Thoracic aorta (tissue), 2 donors: ENCODE measurements at regions not wholly inside any gene's neighbourhood (a gene's known extent, or its start where the extent isn't known, plus 50 kb on each side); places are given as distances from the start of the nearest gene placed in this dataset.

ENCODE experiments used
- ATAC-seq: fragments of 150-250 bp; one replicate; pipeline ENCODE4 v1.8.0; 2017; ENCODE audit warnings: low read depth; ENCODE audit not compliant: insufficient number of reproducible peaks, low FRiP score
- DNase-seq: peaks from one replicate; pipeline ENCODE4 v3.0.0-alpha.2; 2020; ENCODE audit warnings: low spot score
- H3K27ac ChIP-seq, 2 donors: fragments of 200-600 bp; sonication (generic); 1 replicate in 1 of 2; 2 replicates in 1 of 2; pipeline ENCODE4 v1.5.1; 2016; ENCODE audit warnings: mild to moderate bottlenecking in 2 of 2, moderate library complexity in 2 of 2
- H3K27me3 ChIP-seq: fragments of 200-600 bp; sonication (generic); replicated peaks from 2 replicates; pipeline ENCODE4 v1.6.0; 2016; ENCODE audit warnings: mild to moderate bottlenecking; ENCODE audit not compliant: insufficient read depth
- H3K36me3 ChIP-seq: fragments of 200-600 bp; sonication (generic); one replicate; pipeline ENCODE4 v1.5.1; 2016
- H3K4me1 ChIP-seq, 2 donors: fragments of 200-600 bp; sonication (generic); 1 replicate in 1 of 2; 2 replicates in 1 of 2; pipeline versions ENCODE4 v1.5.1 to v1.6.0; 2016; ENCODE audit warnings: low read depth in 2 of 2, mild to moderate bottlenecking in 1 of 2; ENCODE audit not compliant: control insufficient read depth in 1 of 2
- H3K4me3 ChIP-seq: fragments of 200-600 bp; sonication (generic); 2 replicates; pipeline ENCODE4 v1.5.1; 2016; ENCODE audit warnings: mild to moderate bottlenecking
- H3K9me3 ChIP-seq: fragments of 200-600 bp; sonication (generic); 2 replicates; pipeline ENCODE4 v1.5.1; 2016
- CTCF ChIP-seq: fragments of 200-600 bp; sonication (generic); IDR thresholded peaks from one replicate; pipeline ENCODE4 v1.5.1; 2019; ENCODE audit warnings: antibody characterized with exemption

GRCh38 chr5:73279805-73280204 lies 106.8 kb downstream of the TMEM174 start:
- DNase-seq (no peak), ATAC-seq (no peak)
- H3K4me1 ChIP-seq: peaks cover 7 to 35% of the 10 kb centered on the region in 2 donors
- no peaks in the 10 kb centered on the region for H3K9me3 ChIP-seq
- H3K4me3 ChIP-seq: no peak overlapping the region
- H3K27me3 ChIP-seq: no peaks in the 10 kb centered on the region
- peak overlapping the region; percentile 72 to 79 for H3K27ac ChIP-seq
- H3K36me3 ChIP-seq: no peaks in the 10 kb centered on the region
- TF ChIP-seq CTCF: no peak

- ATAC-seq (no peak), DNase-seq (no peak)
- Histone ChIP-seq H3K9me3 (no peaks in the 10 kb centered on the region), H3K27me3 (no peaks in the 10 kb centered on the region), H3K4me1 (peaks cover 7 to 35% of the 10 kb centered on the region in 2 donors), H3K36me3 (no peaks in the 10 kb centered on the region), H3K4me3 (no peak overlapping the region), H3K27ac (peak overlapping the region in 1 of 2 donors; percentile 79)
- TF ChIP-seq CTCF: no peak
Observed at GRCh38 chr5:73278693-73279092, 105.7 kb downstream of the TMEM174 start.

GRCh38 chr5:73274881-73275663 lies 102.1 kb downstream of the TMEM174 start:
- ATAC-seq (no peak), DNase-seq (no peak)

GRCh38 chr5:73274121-73274520 lies 101.1 kb downstream of the TMEM174 start:
- no peak overlapping the region for H3K27ac ChIP-seq
- no peak for ATAC-seq
- DNase-seq: no peak

More at GRCh38 chr5:73274881-73275663, 102.1 kb downstream of the TMEM174 start:
- H3K4me3 ChIP-seq: no peak overlapping the region
- no peak overlapping the region for H3K27ac ChIP-seq
- no peaks in the 10 kb centered on the region for H3K36me3 ChIP-seq
- H3K9me3 ChIP-seq: no peaks in the 10 kb centered on the region
- no peak for TF ChIP-seq CTCF
- H3K4me1 ChIP-seq: peaks cover 0 to 12% of the 10 kb centered on the region in 2 donors
- H3K27me3 ChIP-seq: no peaks in the 10 kb centered on the region

More at GRCh38 chr5:73274121-73274520, 101.1 kb downstream of the TMEM174 start:
- no peaks in the 10 kb centered on the region for H3K27me3 ChIP-seq
- no peak for TF ChIP-seq CTCF
- no peaks in the 10 kb centered on the region for H3K36me3 ChIP-seq
- H3K9me3 ChIP-seq: no peaks in the 10 kb centered on the region
- H3K4me1 ChIP-seq: peaks cover 0 to 3% of the 10 kb centered on the region in 2 donors
- H3K4me3 ChIP-seq: no peak overlapping the region
